ENCODE measurements at regions not wholly inside any gene's neighbourhood (a gene's known extent, or its start where the extent isn't known, plus 50 kb on each side); places are given as distances from the start of the nearest gene placed in this dataset.

GRCh38 chr14:36405589-36406274 is 85.3 kb upstream of the MBIP start:
- TF ChIP-seq CTCF (IDR thresholded peaks at IDR 0.05) (no peak), POLR2A (IDR thresholded peaks at IDR 0.05) (no peak)
